ENCODE measurements at regions not wholly inside any gene's neighbourhood (a gene's known extent, or its start where the extent isn't known, plus 50 kb on each side); places are given as distances from the start of the nearest gene placed in this dataset.

DNA sequence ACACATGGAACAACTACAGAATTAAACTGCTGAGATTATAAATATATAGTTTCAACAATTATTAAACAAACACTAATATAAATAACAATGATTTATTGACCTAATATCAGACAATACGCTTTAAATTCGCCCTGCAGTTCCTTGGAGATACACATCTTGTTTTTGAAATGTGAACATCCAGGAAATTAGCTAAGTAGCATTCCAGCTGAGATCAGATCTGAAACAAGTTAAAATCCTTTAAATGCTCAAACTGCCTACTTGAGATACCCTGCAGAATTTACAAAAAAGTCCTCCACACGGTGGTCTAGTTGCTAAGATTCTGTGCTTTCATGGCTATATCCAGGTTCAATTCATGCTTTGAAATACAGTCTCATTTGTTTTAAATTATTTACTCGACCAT lies 101.4 kb upstream of the OLFM3 start:
- TF ChIP-seq, protein P1, sequence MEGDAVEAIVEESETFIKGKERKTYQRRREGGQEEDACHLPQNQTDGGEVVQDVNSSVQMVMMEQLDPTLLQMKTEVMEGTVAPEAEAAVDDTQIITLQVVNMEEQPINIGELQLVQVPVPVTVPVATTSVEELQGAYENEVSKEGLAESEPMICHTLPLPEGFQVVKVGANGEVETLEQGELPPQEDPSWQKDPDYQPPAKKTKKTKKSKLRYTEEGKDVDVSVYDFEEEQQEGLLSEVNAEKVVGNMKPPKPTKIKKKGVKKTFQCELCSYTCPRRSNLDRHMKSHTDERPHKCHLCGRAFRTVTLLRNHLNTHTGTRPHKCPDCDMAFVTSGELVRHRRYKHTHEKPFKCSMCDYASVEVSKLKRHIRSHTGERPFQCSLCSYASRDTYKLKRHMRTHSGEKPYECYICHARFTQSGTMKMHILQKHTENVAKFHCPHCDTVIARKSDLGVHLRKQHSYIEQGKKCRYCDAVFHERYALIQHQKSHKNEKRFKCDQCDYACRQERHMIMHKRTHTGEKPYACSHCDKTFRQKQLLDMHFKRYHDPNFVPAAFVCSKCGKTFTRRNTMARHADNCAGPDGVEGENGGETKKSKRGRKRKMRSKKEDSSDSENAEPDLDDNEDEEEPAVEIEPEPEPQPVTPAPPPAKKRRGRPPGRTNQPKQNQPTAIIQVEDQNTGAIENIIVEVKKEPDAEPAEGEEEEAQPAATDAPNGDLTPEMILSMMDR (conservative IDR thresholded peaks at IDR 0.05): no peak
- H3K27me3 Mint-ChIP-seq (ENCODE audit: insufficient read depth): no peaks in the 10 kb centered on the region
- H3K9me3 Mint-ChIP-seq: no peaks in the 10 kb centered on the region
- H3K27ac Mint-ChIP-seq: no peak overlapping the region
- 88 to 96% methylated on average over 4 of the region's 4 CpGs for WGBS, 2 experiments (ENCODE audit: insufficient coverage in 1 of 2, insufficient read length in 1 of 2)
- no peaks in the 10 kb centered on the region for H3K36me3 ChIP-seq (ENCODE audit: control insufficient read depth, insufficient read depth, low read length)
- H3K27me3 ChIP-seq (ENCODE audit: control insufficient read depth, insufficient read depth, low read length, poor library complexity, severe bottlenecking): no peaks in the 10 kb centered on the region
- no peak overlapping the region for H3K4me3 ChIP-seq (ENCODE audit: low read length)
- H3K4me1 Mint-ChIP-seq: peaks cover 10% of the 10 kb centered on the region
- no peak overlapping the region for H3K4me3 Mint-ChIP-seq
- no peaks in the 10 kb centered on the region for H3K9me3 ChIP-seq (ENCODE audit: control insufficient read depth, low read length)
- no peaks in the 10 kb centered on the region for H3K36me3 Mint-ChIP-seq (ENCODE audit: low read depth)
- peaks cover 3% of the 10 kb centered on the region for H3K4me1 ChIP-seq (ENCODE audit: control insufficient read depth, insufficient read depth, low read length)
- no peak overlapping the region for H3K27ac ChIP-seq (ENCODE audit: low read depth, low read length)
- H3K9ac ChIP-seq (ENCODE audit: extremely low read depth, low read length, poor library complexity, severe bottlenecking): no peak overlapping the region
- no peak for DNase-seq

DNA sequence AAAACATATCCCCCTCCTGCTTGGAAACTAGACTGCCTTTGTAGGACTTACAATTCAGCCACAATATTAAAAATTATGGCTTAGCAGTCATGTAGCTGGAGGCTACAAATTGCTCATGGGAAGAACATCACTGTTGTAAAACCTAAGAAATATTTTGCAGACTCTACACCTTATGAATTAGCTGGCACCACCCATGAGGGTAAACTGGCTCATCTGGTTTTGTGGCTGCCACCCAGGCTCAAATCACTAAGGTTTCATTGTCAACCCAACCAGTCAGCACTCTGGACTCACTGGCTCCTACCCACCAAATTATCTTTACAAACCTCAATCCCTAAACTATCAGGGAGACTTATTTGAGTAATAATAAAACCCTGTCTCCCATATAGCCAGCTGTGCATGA lies 100.7 kb upstream of the OLFM3 start:
- no peaks in the 10 kb centered on the region for H3K27me3 Mint-ChIP-seq (ENCODE audit: insufficient read depth)
- no peaks in the 10 kb centered on the region for H3K9me3 ChIP-seq (ENCODE audit: control insufficient read depth, low read length)
- no peak overlapping the region for H3K4me3 ChIP-seq (ENCODE audit: low read length)
- no peak overlapping the region for H3K4me3 Mint-ChIP-seq
- peaks cover 8% of the 10 kb centered on the region for H3K4me1 Mint-ChIP-seq
- no peak for DNase-seq
- H3K27ac Mint-ChIP-seq: no peak overlapping the region
- H3K36me3 Mint-ChIP-seq (ENCODE audit: low read depth): no peaks in the 10 kb centered on the region
- TF ChIP-seq, protein P1 (conservative IDR thresholded peaks at IDR 0.05): no peak
- H3K27me3 ChIP-seq (ENCODE audit: control insufficient read depth, insufficient read depth, low read length, poor library complexity, severe bottlenecking): no peaks in the 10 kb centered on the region
- no peak overlapping the region for H3K27ac ChIP-seq (ENCODE audit: low read depth, low read length)
- H3K36me3 ChIP-seq (ENCODE audit: control insufficient read depth, insufficient read depth, low read length): no peaks in the 10 kb centered on the region
- H3K4me1 ChIP-seq (ENCODE audit: control insufficient read depth, insufficient read depth, low read length): peaks cover 1% of the 10 kb centered on the region
- no peaks in the 10 kb centered on the region for H3K9me3 Mint-ChIP-seq
- H3K9ac ChIP-seq (ENCODE audit: extremely low read depth, low read length, poor library complexity, severe bottlenecking): no peak overlapping the region

DNA sequence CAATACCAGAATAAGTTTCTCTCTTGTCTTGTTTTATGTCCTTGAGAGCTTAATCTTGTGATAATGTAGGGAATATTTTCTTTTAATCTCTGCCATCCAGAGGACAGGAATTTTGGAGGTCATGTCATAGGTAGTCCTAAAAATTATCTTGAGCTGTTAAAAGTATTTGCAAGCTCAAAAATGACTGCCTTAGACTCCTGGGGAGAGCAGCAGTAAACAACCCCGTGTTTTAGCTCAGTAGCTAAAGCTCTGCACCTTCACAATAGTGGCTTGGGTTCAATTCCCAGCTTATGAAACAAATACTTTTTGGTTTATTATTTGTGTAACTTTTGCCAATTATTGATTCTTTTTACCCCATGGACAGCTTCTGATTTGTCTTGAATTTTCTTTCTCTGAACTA lies 99.4 kb upstream of the OLFM3 start:
- Mint-ChIP-seq H3K36me3 (ENCODE audit: low read depth) (no peaks in the 10 kb centered on the region), H3K27me3 (ENCODE audit: insufficient read depth) (no peaks in the 10 kb centered on the region), H3K27ac (no peak overlapping the region), H3K4me1 (no peaks in the 10 kb centered on the region), H3K4me3 (no peak overlapping the region), H3K9me3 (no peaks in the 10 kb centered on the region)
- TF ChIP-seq, protein P1 (conservative IDR thresholded peaks at IDR 0.05): no peak
- DNase-seq: no peak
- 77 to 86% methylated on average over 1 of the region's 1 CpG for WGBS, 2 experiments (ENCODE audit: insufficient coverage in 1 of 2, insufficient read length in 1 of 2)
- Histone ChIP-seq H3K27ac (ENCODE audit: low read depth, low read length) (no peak overlapping the region), H3K9ac (ENCODE audit: extremely low read depth, low read length, poor library complexity, severe bottlenecking) (no peak overlapping the region), H3K27me3 (ENCODE audit: control insufficient read depth, insufficient read depth, low read length, poor library complexity, severe bottlenecking) (no peaks in the 10 kb centered on the region), H3K4me3 (ENCODE audit: low read length) (no peak overlapping the region), H3K9me3 (ENCODE audit: control insufficient read depth, low read length) (no peaks in the 10 kb centered on the region), H3K4me1 (ENCODE audit: control insufficient read depth, insufficient read depth, low read length) (no peaks in the 10 kb centered on the region), H3K36me3 (ENCODE audit: control insufficient read depth, insufficient read depth, low read length) (no peaks in the 10 kb centered on the region)

Measured in endodermal cell (in vitro differentiated cells).